ENCODE measurements at regions not wholly inside any gene's neighbourhood (a gene's known extent, or its start where the extent isn't known, plus 50 kb on each side); places are given as distances from the start of the nearest gene placed in this dataset.

DNA sequence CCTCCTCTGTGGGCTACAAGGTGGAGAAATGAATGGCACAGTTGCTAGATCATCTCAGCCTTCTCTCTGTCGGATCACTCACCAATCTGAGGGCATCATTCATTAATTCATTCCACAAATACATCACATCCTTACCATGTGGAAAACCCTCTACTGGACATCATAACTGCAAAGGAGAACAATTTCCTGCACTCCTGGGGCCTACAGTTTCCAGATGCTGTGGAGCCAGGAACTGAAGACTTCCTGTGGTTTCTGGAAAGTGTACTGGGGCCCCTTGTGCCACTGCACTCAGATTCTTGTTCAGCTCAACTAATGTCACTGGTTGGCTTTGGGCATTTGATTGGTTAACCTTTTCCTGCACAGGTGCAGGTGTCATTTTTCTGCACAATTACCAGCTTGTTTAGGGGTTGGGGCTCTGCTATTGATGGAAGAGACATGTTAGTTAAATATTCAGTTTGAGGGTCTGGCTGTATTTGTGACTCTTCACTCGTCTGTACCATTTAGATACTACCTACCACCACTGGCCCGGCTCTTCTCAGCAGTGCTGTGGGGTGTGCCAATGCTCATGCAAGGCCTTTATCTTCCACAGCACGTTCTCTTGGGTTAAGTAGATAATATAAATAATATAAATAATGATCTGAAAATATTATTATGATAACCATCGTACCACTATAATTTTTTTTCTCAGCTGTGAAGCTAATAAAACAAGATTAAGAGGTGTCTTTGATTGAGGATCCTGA, 427.3 kb downstream of the TSN start:
- no peak for TF ChIP-seq CTCF (IDR thresholded peaks at IDR 0.05)
- H3K4me3 ChIP-seq: no peak overlapping the region
- DNase-seq: no peak
- intact Hi-C loops (cut with DNase I; ENCODE audit: low total_unique reads): no loop called here
- H3K9me3 ChIP-seq: no peaks in the 10 kb centered on the region
- no peaks in the 10 kb centered on the region for H3K27me3 ChIP-seq
- no peaks in the 10 kb centered on the region for H3K36me3 ChIP-seq
- H3K4me1 ChIP-seq: no peaks in the 10 kb centered on the region
- no peak overlapping the region for H3K27ac ChIP-seq

- DNase-seq: no peak
- Histone ChIP-seq H3K9me3 (no peaks in the 10 kb centered on the region), H3K27me3 (no peaks in the 10 kb centered on the region), H3K4me1 (no peaks in the 10 kb centered on the region), H3K4me3 (no peak overlapping the region), H3K36me3 (no peaks in the 10 kb centered on the region), H3K27ac (no peak overlapping the region)
- no peak for TF ChIP-seq CTCF (IDR thresholded peaks at IDR 0.05)
- intact Hi-C loops (cut with DNase I; ENCODE audit: low total_unique reads): no loop called here
Observed at GRCh38 chr2:122183890-122184289, 428.4 kb downstream of the TSN start.

- DNase-seq: no peak
- no peaks in the 10 kb centered on the region for H3K4me1 ChIP-seq
- no peak for TF ChIP-seq CTCF (IDR thresholded peaks at IDR 0.05)
- H3K4me3 ChIP-seq: no peak overlapping the region
- H3K27me3 ChIP-seq: no peaks in the 10 kb centered on the region
- no peaks in the 10 kb centered on the region for H3K36me3 ChIP-seq
- intact Hi-C loops (cut with DNase I; ENCODE audit: low total_unique reads): no loop called here
- no peak overlapping the region for H3K27ac ChIP-seq
- no peaks in the 10 kb centered on the region for H3K9me3 ChIP-seq
Observed at GRCh38 chr2:122186761-122187222, 431.3 kb downstream of the TSN start.

DNA sequence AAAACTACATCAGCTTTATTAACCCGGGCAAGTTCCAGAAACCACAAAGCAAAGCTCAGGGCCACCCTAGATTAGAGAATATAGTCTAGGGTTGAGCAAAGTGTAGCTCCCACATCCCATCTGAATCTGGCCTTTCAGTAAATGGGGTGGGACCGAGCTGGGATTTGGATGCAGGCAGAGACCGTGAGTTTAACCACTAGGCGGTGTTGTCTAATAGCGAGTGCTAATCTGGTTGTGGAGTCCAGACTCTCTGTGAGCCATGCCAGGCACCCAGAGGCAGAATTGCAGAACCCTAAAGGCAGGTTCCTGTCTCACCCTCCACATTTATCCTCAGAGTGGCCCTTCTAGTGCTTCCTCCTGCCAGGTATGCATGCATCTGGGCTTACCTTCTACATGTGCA, 435.9 kb downstream of the TSN start:
- DNase-seq: no peak
- intact Hi-C loops (cut with DNase I; ENCODE audit: low total_unique reads): no loop called here
- H3K4me1 ChIP-seq: no peaks in the 10 kb centered on the region

DNA sequence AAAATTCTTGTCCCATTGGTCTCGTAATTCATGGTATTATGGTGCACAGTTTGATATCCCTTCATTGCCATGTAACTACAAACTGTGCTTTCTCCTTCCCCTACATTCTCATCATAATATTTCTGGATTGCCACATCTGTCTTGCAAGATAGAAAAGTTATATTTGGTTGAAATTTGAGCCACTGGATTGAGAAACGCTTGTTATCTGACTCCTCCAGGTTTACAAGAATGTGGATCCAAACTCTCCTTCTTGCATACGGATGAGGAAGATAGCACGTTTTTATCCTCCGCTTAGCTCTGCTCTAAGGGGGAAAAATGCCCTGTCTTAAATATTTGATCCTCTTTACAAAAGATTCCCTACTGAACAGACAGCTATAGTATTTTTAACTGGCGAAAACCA, 438.2 kb downstream of the TSN start:
- Histone ChIP-seq H3K36me3 (no peaks in the 10 kb centered on the region), H3K27ac (no peak overlapping the region), H3K27me3 (no peaks in the 10 kb centered on the region), H3K4me1 (no peaks in the 10 kb centered on the region), H3K9me3 (no peaks in the 10 kb centered on the region), H3K4me3 (no peak overlapping the region)
- no peak for TF ChIP-seq CTCF (IDR thresholded peaks at IDR 0.05)
- intact Hi-C loops (cut with DNase I; ENCODE audit: low total_unique reads): no loop called here
- DNase-seq: no peak

More for the DNA sequence above, 435.9 kb downstream of the TSN start:
- Histone ChIP-seq H3K9me3 (no peaks in the 10 kb centered on the region), H3K27me3 (no peaks in the 10 kb centered on the region), H3K4me3 (no peak overlapping the region), H3K36me3 (no peaks in the 10 kb centered on the region), H3K27ac (no peak overlapping the region)
- no peak for TF ChIP-seq CTCF (IDR thresholded peaks at IDR 0.05)
